ENCODE measurements at regions not wholly inside any gene's neighbourhood (a gene's known extent, or its start where the extent isn't known, plus 50 kb on each side); places are given as distances from the start of the nearest gene placed in this dataset.
A peak's percentile ranks its signal among the peaks of the same experiment; 100 is the strongest.

DNA sequence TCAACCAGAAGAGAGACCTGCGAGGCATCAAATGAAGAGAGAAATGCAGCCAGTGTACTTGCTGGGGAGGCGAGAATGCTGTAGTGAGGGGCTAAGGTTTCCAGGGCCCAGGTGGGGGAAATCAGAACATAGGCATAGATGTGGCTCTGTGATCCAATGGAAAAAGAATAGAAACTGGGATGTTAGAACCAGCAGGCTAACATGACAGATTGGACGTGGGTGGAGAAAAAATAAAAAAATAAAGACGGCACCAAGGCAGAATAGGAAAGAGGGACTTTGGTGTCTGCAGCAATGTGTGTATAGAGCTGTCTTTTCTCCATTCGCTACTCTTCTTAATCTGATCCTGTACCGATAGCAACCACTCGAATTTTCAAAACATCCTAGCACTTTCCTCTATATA, 381.0 kb upstream of the NBEA start:
- DNase-seq (ENCODE audit: low spot score), result no peak

DNA sequence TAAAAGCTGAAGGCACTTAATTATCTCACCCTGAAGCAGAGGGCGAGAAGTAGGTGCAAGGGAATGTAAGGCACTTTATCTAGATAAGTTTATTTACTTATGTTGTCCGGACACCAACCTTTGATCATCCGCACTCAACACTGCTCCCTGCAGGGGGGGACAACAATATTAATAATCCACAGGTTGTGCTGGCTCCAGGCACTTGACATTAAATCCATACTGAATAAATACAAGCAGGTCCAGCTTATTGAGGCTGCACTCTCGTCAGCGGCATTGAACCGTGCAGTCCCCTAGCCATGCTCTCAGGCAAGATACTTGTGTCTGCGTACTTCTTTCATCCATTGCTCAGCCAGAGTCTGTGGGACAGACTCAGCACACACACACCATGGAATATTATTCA, 374.5 kb upstream of the NBEA start:
- no peak for DNase-seq (ENCODE audit: low spot score)

- DNase-seq (ENCODE audit: low spot score), result no peak
These were observed 371.2 kb upstream of the NBEA start for GRCh38 chr13:34570698-34571353.

GRCh38 chr13:34571716-34572115, 370.4 kb upstream of the NBEA start:
- no peak for DNase-seq (ENCODE audit: low spot score)

- DNase-seq (ENCODE audit: low spot score), result no peak
These were observed 365.0 kb upstream of the NBEA start for GRCh38 chr13:34577051-34577450.

DNA sequence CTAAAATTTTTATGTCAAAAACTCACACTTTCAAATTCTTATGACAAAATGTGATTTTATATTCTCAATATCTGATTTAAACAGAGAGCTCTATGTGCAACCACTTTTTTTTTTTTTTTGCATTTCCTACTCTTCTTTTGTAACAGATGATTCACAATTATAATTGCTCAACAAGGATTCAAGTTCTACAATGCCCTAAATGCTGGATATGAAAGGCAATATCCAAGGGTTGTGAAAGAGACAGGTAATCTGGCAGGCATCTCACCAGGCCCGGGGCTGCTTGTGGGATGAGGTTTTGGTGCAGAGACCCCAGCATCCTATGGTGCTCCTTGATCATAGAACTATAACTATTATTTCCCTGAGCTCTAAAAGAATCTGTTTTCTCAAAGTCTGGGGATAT, 363.6 kb upstream of the NBEA start:
- DNase-seq (ENCODE audit: low spot score), result no peak

DNA sequence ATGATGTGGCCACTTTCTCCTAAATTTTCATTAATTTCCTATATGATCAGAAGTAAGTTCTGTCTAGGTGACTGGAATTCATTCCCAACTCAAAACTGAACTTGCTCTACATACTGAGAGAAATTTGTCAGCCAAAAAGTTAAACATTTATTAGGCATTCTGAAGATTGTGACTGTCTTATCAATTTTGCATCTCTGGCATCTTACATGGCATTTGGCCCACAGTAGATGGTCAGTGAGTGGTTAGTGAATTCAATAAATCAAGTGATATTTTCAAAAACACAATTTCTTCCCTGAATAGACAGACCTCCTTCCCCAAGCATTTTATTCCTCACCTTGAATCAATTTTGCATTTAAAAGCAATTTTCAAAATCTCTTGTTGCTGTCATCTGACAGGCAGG, 363.2 kb upstream of the NBEA start:
- DNase-seq (ENCODE audit: low spot score), result no peak

DNA sequence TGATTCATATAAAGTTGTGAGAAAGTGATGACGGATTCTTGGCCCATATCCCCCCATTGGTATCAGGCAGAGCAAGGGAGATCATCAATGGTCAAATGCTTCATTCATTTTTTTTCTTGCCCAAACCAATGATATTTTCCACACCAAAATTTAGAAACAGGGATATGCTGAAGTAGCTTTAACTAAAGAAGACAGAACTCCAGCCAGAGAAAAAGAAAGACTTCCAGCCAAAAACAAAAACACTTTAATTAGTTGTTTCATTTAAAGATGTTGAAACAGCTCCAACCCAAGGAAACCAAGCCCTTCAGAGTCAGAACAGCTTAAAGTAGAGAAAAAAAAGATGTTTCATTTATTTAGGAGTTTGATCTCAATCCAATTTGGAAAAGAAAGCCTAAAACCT, 358.9 kb upstream of the NBEA start:
- DNase-seq (ENCODE audit: low spot score), result no peak

DNA sequence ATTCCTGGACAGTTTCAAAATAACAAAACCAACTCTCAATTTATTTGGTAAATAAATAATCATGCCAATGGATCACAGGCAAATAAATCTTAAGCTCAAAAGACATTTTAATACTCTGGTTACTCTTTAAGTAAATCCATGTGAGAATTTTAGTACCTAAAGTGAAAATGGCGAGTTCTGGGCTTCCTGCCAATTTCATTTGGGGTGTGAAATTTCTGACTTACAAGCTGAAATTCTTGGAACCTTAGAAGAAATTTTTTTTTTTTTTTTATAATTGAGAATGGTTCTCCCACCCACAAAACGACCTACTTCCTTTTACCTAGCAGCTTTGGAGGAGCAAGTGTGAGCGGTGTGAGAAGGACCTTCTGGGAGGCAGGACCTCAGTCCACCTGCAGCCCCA, 354.5 kb upstream of the NBEA start:
- DNase-seq (ENCODE audit: low spot score), result no peak

GRCh38 chr13:34588362-34588761, 353.7 kb upstream of the NBEA start:
- DNase-seq (ENCODE audit: low spot score), result no peak

DNA sequence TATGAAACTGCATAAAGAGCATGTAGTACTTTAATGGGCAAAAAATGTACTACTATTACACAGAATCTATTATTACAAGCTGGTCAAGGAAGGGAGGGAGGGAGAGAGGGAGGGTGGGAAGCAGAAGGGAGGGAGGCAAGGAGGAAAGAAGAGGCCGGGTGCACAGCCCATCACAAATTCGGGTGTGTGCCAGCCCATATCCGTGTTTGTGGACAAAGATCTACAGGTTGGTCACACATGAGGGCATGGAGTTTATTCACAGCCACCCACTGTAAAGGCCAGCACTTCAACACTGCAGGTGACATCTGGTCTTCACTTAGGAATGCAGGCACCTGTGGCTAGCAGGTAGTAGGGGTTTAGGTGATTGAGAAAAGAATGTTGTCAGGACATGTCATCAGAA, 352.5 kb upstream of the NBEA start:
- DNase-seq (ENCODE audit: low spot score), result no peak

DNA sequence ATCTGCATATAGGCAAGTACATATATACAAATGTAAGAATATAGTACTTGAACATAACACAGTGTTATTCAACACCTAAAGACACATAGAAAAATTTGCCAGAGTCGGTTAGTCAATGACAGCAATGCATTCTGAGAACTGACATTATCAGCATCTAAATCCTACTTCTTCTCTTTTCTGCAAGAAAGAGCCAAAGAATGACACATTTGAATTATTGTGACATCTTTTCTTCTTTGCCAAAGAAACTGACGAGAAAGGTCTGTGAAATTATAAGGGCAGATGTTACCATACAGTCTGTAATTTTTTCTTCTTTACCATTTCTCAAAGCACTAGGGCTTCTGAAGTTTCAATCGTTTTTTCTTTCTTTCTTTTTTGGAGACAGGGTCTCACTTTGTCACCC, 350.9 kb upstream of the NBEA start:
- DNase-seq (ENCODE audit: low spot score), result no peak

DNA sequence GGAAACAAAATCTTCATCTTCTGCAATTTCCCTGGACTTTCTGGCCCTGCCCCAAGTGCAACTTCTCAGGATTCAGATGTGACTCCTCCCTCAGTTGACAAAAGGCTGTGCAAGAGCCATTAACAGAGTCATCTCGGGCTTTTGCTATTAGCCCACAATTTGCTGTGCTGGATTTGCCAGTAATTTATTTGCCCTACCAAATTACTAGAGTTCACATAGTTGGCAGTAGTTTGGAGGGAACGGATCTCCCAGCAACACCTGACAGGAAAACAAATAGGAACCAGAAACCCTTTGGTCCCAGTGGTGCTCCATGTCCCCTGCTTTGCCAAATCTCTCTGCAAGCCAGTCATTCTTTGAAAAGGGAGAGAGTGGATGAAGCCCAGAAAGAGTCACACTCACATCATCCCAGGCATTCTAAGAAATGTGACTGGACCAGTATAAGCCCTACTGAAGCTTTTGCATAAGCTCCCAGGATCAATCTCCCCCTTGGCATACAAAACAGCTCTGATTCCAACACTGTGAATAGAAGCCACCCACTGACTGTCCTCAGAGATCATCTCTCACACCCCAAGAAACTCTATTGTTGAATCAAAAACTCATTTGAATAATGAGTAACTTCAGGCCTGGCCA, 350.1 kb upstream of the NBEA start:
- DNase-seq (ENCODE audit: low spot score), result peak; percentile 59

- no peak for DNase-seq (ENCODE audit: low spot score)
These were observed 348.4 kb upstream of the NBEA start for GRCh38 chr13:34593658-34594057.

- DNase-seq (ENCODE audit: low spot score), result no peak
These were observed 347.6 kb upstream of the NBEA start for GRCh38 chr13:34594507-34594906.

- DNase-seq (ENCODE audit: low spot score), result no peak
These were observed 333.7 kb upstream of the NBEA start for GRCh38 chr13:34608331-34608730.

DNA sequence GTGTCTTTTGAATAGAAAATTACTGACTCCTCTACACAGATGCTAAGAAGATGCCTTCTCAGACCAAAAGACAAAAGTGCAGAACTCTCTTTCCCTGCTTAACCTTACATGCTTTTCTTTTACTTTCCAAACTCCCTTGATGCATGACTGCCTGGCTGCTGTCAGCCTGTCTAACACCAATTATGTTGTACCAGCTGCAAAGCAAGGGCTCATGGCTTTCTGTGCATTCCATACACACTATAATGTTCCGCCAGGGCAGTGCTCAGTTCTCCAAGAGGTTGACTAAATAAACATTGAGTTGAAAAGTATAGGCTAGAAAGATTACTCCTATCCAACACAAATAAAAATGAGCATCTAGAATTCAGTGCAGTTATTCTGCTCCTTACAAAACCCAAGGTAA, 330.4 kb upstream of the NBEA start:
- no peak for DNase-seq (ENCODE audit: low spot score)

DNA sequence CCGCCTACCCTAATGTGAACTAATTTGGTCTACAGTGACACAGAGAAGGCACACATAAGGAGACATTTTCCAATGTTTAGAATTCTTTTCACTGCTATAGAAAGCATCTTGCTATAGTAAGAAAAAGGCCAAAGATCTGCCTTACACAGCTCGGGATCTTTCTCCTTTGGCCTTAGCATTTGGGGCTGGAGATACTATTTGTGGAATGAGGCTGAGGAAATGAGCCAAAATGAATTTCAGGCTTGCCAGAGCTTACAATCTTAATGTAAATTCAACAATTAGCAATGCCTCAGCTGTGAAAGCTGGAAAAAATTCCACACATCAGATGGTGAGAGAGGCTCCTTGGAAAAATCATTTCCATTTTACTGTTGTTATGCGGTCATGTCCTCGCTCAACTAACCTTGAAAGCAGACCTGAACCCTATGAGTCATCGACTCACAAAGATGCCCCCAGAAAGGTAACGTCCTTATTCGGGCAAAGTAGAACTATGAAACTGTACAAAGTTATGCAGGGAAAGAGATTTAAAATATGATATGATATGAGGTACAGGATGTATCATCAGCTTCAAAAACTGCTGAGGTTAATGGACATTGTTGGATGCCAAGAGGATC, 324.5 kb upstream of the NBEA start:
- no peak for DNase-seq (ENCODE audit: low spot score)

DNA sequence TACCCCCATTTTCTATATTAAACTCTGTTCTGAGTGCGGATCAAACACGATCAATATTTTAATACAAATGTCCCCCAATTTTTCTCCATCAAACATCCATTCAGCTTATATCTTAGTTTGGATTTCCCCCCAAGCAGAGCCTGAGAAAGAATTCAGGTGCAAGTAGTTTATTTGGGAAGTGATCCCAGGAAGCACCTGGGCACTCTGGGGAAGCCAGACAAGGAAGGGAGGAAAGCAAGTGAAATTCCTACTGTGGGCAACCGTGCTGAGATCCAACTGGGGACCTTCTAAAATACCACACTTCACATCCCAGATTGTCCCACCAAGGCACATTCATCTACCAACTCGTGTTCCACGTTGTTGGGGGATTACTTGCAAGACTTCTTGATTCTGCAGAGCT, 323.4 kb upstream of the NBEA start:
- DNase-seq (ENCODE audit: low spot score), result no peak

GRCh38 chr13:34619326-34619725, 322.7 kb upstream of the NBEA start:
- DNase-seq (ENCODE audit: low spot score), result no peak

DNA sequence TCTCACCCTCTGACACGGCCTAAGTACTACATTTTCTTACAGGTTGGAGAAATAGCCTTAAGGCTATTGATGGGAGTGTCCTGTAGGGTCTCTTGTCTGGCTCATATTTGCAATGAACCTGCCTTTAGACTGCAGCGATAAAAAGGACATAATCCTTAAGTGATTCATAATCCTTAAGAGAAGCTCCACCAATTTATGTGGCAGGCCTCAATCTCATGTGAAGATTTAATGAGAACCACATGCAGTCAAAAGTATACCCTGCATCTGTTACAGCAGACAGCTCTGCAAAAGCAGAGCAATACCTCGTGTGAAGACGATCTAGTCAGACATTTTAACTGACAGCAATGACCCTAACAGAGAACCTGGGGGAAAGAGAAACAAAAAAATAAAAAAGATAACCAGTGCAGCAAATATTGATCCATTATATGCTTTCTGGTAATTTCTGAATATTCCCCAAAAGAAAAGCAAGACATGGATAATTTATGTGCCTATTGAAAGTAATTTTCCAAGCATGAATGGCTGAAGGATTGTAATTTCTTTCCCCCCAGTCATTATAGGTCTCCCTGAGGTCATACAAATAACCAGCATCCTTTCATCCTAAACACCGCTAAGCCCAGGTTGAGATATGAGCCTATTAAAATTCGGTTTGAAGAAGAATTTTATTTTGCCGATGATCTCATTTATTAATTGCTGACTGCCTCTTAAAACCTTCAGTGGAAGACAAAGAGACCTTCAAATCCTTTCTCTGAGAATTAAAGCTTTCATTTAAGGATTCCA, 321.8 kb upstream of the NBEA start:
- no peak for DNase-seq (ENCODE audit: low spot score)

DNA sequence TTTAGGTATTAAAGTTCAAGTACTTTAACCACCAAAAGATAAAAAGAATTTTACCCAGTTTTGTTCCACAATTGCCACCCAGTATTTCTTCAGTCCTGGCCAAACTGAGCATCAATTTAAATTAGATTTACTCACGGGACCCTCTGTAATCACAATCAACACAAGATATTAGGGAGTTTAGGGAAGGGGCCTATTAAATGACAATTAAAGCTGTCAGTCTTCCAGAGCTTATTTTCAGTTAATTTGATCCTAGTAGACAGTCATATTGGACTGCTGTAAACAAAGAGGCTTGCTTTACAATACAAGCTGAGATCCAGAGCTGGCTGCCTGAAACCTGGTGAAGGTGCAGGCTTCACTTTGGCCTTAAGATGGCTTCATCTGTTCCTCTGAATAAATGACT, 321.2 kb upstream of the NBEA start:
- no peak for DNase-seq (ENCODE audit: low spot score)

DNA sequence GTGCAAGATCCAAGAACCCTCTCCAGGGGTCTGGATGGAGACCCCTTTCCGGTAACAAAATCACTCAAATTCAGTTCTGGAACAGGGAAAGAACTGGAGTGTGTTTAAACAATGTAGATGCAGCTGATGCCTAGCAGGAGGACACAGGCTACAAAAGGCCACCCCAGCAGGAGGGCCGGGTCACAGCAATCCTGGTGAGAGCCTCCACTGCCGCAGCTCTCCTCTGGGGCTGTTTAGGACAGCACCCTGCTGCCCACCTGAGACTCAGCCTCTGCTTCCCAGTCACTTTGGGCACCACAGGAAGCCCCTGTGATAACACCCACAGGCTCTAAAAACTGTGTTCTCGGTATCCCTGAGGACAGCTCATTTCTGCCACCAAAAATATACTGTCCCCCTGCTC, 318.7 kb upstream of the NBEA start:
- DNase-seq (ENCODE audit: low spot score), result no peak

Data from globus pallidus (tissue), 1 donor.